ENCODE measurements at regions not wholly inside any gene's neighbourhood (a gene's known extent, or its start where the extent isn't known, plus 50 kb on each side); places are given as distances from the start of the nearest gene placed in this dataset.
"Not testable (repeated sequence)": the region's sequence is repeated elsewhere in the genome, so short reads cannot be mapped to it uniquely, and the experiment has no call there.

DNA sequence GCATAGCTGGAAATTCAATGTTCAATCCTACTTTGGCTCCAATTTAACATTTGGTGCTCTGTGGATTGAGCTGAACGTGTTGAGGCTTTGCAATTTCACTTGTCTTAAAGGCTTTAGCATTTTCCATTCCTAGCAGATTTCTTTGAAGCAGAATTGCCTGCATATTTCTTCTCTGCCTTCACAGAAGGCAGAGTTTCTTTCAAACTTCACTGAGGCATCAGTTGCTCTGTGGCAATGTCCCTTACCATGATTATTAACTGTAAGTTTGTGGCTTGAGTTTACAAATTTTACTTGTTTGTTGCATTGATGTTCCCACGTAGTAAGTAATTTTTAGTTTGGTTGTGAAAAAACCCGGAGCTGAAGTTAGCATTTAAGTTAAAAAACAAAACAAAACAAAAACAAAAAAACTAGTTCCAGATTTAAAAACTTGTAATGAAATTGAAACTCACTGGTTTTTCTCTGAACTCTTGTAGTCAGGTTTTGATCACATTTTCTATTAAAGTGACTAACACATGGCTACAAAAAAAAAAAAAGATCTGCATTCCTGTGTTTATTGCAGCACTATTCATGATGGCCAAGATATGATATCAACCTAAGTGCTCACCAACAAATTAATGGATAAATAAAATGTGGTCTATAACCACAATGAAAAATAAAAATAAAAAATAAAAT, 55.2 kb upstream of the UXS1 start:
- DNase-seq: not testable (repeated sequence)

DNA sequence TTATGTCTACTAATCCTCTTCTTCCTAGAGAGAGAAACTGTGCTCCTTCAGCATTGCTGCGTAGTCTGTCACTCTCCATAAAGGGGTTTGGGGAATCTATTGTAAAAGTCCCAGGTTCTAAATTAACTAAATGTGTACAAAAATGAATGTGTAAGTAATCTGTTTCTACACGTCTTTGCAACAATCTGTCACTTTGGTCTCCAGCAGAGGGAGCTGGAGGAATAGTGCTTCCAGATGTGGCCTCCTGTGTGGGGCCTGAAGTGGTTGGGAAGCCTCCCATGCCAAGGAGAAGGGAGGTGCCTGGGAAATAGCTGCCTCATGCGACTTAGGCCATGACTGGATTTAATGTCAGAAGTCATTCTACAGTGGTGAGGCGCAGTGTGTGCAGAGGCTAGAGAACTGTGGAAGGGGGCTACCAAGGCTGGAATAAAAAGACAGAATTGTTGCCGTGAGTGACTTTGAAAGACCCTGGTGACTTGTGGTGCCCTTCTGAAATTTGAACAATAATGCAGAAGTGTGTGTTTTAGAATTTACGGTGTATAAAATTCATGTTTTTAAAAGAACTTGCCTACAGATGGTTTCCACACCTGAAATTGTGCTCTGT, 54.5 kb upstream of the UXS1 start:
- not testable (repeated sequence) for DNase-seq

Measured in DMS153 (cell line).